ENCODE measurements at regions not wholly inside any gene's neighbourhood (a gene's known extent, or its start where the extent isn't known, plus 50 kb on each side); places are given as distances from the start of the nearest gene placed in this dataset.

DNA sequence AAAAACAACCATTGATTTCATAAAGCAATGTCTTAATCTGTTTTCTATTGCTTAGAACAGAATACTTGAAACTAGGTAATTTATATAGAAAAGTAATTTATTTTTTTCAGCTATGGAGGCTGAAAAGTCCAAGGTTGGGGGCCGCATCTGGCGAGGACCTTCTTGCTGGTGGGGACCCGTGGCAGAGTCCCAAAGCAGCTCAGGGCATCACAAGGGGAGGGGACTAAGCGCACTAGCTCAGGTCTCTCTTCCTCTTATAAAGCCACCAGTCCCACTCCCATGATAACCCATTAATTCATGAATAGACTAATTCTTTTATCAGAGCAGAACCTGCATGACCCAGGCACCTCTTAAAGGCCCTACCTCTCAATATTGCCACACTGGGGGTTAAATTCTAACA is 87.2 kb upstream of the KLF13 start:
- TF ChIP-seq, protein P1, sequence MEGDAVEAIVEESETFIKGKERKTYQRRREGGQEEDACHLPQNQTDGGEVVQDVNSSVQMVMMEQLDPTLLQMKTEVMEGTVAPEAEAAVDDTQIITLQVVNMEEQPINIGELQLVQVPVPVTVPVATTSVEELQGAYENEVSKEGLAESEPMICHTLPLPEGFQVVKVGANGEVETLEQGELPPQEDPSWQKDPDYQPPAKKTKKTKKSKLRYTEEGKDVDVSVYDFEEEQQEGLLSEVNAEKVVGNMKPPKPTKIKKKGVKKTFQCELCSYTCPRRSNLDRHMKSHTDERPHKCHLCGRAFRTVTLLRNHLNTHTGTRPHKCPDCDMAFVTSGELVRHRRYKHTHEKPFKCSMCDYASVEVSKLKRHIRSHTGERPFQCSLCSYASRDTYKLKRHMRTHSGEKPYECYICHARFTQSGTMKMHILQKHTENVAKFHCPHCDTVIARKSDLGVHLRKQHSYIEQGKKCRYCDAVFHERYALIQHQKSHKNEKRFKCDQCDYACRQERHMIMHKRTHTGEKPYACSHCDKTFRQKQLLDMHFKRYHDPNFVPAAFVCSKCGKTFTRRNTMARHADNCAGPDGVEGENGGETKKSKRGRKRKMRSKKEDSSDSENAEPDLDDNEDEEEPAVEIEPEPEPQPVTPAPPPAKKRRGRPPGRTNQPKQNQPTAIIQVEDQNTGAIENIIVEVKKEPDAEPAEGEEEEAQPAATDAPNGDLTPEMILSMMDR (IDR thresholded peaks at IDR 0.05) = no peak
- no peak for TF ChIP-seq POLR2A (IDR thresholded peaks at IDR 0.05)
